ENCODE measurements at regions not wholly inside any gene's neighbourhood (a gene's known extent, or its start where the extent isn't known, plus 50 kb on each side); places are given as distances from the start of the nearest gene placed in this dataset.

- no peak overlapping the region for H3K4me3 ChIP-seq (ENCODE audit: extremely low read depth, insufficient read depth, low read length, poor library complexity, severe bottlenecking)
- H3K4me1 ChIP-seq (ENCODE audit: control insufficient read depth, insufficient read depth, low read length, poor library complexity, severe bottlenecking), result no peaks in the 10 kb centered on the region
- H3K27ac ChIP-seq (ENCODE audit: low read depth, low read length, severe bottlenecking), result no peak overlapping the region
- WGBS, 2 experiments (ENCODE audit: insufficient coverage in 2 of 2), result 79 to 85% methylated on average over 18 to 21 of the region's 22 CpGs
- H3K36me3 ChIP-seq (ENCODE audit: control insufficient read depth, insufficient read depth, low read length), result no peaks in the 10 kb centered on the region
- H3K9me3 ChIP-seq (ENCODE audit: control insufficient read depth, low read length), result no peaks in the 10 kb centered on the region
Observed at GRCh38 chr4:8740666-8741395, 130.8 kb downstream of the HMX1 start.

GRCh38 chr4:8739820-8740665 is 131.6 kb downstream of the HMX1 start:
- Histone ChIP-seq H3K4me3 (ENCODE audit: extremely low read depth, insufficient read depth, low read length, poor library complexity, severe bottlenecking) (no peak overlapping the region), H3K9me3 (ENCODE audit: control insufficient read depth, low read length) (no peaks in the 10 kb centered on the region), H3K36me3 (ENCODE audit: control insufficient read depth, insufficient read depth, low read length) (no peaks in the 10 kb centered on the region), H3K27ac (ENCODE audit: low read depth, low read length, severe bottlenecking) (no peak overlapping the region), H3K4me1 (ENCODE audit: control insufficient read depth, insufficient read depth, low read length, poor library complexity, severe bottlenecking) (no peaks in the 10 kb centered on the region)
- 83 to 84% methylated on average over 22 to 23 of the region's 23 CpGs for WGBS, 2 experiments (ENCODE audit: insufficient coverage in 2 of 2)

GRCh38 chr4:8739317-8739716 is 132.3 kb downstream of the HMX1 start:
- 92 to 97% methylated on average over 9 of the region's 11 CpGs for WGBS, 2 experiments (ENCODE audit: insufficient coverage in 2 of 2)
- H3K9me3 ChIP-seq (ENCODE audit: control insufficient read depth, low read length), result peaks cover 3% of the 10 kb centered on the region

DNA sequence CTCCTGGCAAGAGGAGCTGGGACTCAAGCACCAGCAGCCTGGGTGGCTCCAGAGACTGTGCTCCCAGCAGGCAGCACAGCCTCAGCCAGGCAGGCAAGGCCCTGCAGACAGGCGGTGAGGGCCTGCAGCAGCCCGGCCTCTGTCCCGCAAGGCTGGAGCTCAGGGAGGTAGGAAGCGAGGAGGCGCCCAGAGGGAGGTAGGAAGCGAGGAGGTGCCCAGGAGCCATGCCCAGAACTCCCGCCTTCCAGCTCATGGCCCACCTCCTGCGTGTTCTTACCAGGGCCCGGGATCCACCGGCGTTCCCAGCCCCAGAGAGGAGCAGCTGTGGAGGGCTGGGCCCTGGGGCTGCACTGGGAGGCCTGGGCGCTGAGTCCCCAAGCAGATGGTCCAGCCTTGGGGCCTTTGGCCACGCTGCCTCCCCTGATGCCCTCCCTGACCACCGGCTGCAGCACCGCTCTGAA is 133.1 kb downstream of the HMX1 start:
- H3K9me3 ChIP-seq (ENCODE audit: control insufficient read depth, low read length), result peaks cover 4% of the 10 kb centered on the region
- H3K27ac ChIP-seq (ENCODE audit: low read depth, low read length, severe bottlenecking), result no peak overlapping the region
- WGBS, 2 experiments (ENCODE audit: insufficient coverage in 2 of 2), result 91% methylated on average over 13 to 15 of the region's 15 CpGs

More at GRCh38 chr4:8739317-8739716, 132.3 kb downstream of the HMX1 start:
- Histone ChIP-seq H3K36me3 (ENCODE audit: control insufficient read depth, insufficient read depth, low read length) (no peaks in the 10 kb centered on the region), H3K4me3 (ENCODE audit: extremely low read depth, insufficient read depth, low read length, poor library complexity, severe bottlenecking) (no peak overlapping the region), H3K27ac (ENCODE audit: low read depth, low read length, severe bottlenecking) (no peak overlapping the region), H3K4me1 (ENCODE audit: control insufficient read depth, insufficient read depth, low read length, poor library complexity, severe bottlenecking) (no peaks in the 10 kb centered on the region)

GRCh38 chr4:8737601-8738279 is 133.9 kb downstream of the HMX1 start:
- WGBS, 2 experiments (ENCODE audit: insufficient coverage in 2 of 2), result 89 to 92% methylated on average over 20 of the region's 23 CpGs
- peaks cover 4% of the 10 kb centered on the region for H3K9me3 ChIP-seq (ENCODE audit: control insufficient read depth, low read length)
- H3K4me3 ChIP-seq (ENCODE audit: extremely low read depth, insufficient read depth, low read length, poor library complexity, severe bottlenecking), result no peak overlapping the region
- no peak overlapping the region for H3K27ac ChIP-seq (ENCODE audit: low read depth, low read length, severe bottlenecking)
- no peaks in the 10 kb centered on the region for H3K36me3 ChIP-seq (ENCODE audit: control insufficient read depth, insufficient read depth, low read length)
- no peaks in the 10 kb centered on the region for H3K4me1 ChIP-seq (ENCODE audit: control insufficient read depth, insufficient read depth, low read length, poor library complexity, severe bottlenecking)

More for the DNA sequence above, 133.1 kb downstream of the HMX1 start:
- Histone ChIP-seq H3K4me3 (ENCODE audit: extremely low read depth, insufficient read depth, low read length, poor library complexity, severe bottlenecking) (no peak overlapping the region), H3K36me3 (ENCODE audit: control insufficient read depth, insufficient read depth, low read length) (no peaks in the 10 kb centered on the region), H3K4me1 (ENCODE audit: control insufficient read depth, insufficient read depth, low read length, poor library complexity, severe bottlenecking) (no peaks in the 10 kb centered on the region)

DNA sequence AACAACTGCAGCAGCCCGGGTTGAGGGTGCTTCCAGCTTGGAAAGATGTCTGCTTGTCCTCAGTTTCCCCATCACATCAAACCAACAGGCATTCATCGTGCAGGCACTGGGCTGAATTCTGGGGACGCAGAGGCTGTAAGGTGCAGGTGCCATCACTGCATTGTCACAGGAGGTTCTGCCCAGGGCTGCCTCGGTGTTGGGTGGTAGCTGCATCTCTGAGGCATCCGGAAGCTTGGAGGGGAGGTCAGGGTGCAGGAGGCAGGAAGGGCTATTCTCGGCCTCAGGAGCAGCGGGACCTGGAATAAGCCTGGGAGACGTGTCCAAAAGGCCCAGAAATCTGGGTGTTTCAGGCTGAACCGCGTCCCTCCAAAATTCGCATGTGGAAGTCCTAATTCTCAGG is 134.6 kb downstream of the HMX1 start:
- Histone ChIP-seq H3K36me3 (ENCODE audit: control insufficient read depth, insufficient read depth, low read length) (no peaks in the 10 kb centered on the region), H3K9me3 (ENCODE audit: control insufficient read depth, low read length) (peaks cover 4% of the 10 kb centered on the region), H3K4me3 (ENCODE audit: extremely low read depth, insufficient read depth, low read length, poor library complexity, severe bottlenecking) (no peak overlapping the region), H3K27ac (ENCODE audit: low read depth, low read length, severe bottlenecking) (no peak overlapping the region), H3K4me1 (ENCODE audit: control insufficient read depth, insufficient read depth, low read length, poor library complexity, severe bottlenecking) (no peaks in the 10 kb centered on the region)
- 93 to 99% methylated on average over 7 to 11 of the region's 11 CpGs for WGBS, 2 experiments (ENCODE audit: insufficient coverage in 2 of 2)

DNA sequence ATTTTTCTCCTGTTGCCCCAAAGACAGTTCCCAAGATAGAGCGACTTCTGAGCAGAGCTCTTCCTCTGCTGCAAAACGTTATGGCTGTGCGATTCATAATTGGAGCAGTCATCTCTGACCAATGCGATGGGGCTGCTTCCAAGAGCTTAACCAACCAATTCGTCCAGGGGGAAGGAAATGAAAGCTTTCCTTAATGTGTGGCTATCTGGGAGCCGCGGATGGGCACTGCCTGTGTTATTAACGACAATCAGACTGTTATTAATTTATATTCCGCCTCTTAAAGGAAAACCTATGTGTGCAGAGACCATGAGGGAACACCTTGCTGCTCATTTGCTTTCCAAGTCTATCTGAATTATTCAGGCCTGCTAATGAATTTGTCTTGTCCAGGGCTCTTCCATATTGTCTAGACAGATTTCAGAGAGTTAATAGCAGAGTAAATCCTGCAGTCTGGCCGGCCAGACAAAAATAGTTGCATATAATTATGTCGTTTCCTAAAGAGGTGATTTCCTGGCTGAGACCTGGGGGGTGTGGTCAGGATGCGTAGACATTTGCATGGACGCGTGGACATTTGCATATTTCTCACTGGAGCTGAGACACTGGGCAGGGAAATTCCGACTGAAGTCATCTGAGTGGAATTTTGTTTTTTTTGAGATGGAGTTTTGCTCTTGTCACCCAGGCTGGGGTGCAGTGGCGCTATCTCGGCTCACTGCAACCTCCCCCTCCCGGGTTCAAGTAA is 135.4 kb downstream of the HMX1 start:
- peaks cover 4% of the 10 kb centered on the region for H3K9me3 ChIP-seq (ENCODE audit: control insufficient read depth, low read length)
- no peak overlapping the region for H3K27ac ChIP-seq (ENCODE audit: low read depth, low read length, severe bottlenecking)
- no peak overlapping the region for H3K4me3 ChIP-seq (ENCODE audit: extremely low read depth, insufficient read depth, low read length, poor library complexity, severe bottlenecking)
- WGBS, 2 experiments (ENCODE audit: insufficient coverage in 2 of 2), result 82 to 87% methylated on average over 13 to 14 of the region's 18 CpGs
- no peaks in the 10 kb centered on the region for H3K36me3 ChIP-seq (ENCODE audit: control insufficient read depth, insufficient read depth, low read length)
- H3K4me1 ChIP-seq (ENCODE audit: control insufficient read depth, insufficient read depth, low read length, poor library complexity, severe bottlenecking), result no peaks in the 10 kb centered on the region

GRCh38 chr4:8735236-8736089 is 136.2 kb downstream of the HMX1 start:
- H3K36me3 ChIP-seq (ENCODE audit: control insufficient read depth, insufficient read depth, low read length), result no peaks in the 10 kb centered on the region

DNA sequence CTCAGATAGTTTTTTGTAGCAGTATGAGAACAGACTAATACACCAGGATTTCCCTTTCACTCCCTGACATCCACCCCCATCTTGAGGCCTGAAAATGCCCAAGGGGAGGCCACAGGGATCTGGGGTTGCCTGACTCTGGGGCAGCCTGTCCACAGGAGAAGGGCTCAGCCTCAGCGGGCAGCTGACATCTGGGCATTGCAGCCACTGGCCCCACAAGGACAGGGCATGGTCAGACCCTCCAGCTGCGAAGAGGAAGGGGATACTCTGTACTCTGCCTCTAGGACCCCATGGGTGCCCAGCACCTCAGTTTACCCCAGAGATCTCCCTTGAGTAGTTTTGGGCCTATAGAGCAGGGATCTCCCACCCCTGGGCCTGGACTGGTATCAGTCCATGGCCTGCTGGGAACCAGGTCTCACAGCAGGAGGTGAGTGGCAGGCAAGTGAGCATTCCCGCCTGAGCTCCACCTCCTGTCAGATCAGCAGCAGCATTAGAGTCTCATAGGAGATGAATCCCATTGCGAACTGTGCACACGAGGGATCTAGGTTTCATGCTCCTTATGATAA is 138.9 kb downstream of the HMX1 start:
- Histone ChIP-seq H3K4me1 (ENCODE audit: control insufficient read depth, insufficient read depth, low read length, poor library complexity, severe bottlenecking) (no peaks in the 10 kb centered on the region), H3K27ac (ENCODE audit: low read depth, low read length, severe bottlenecking) (no peak overlapping the region), H3K4me3 (ENCODE audit: extremely low read depth, insufficient read depth, low read length, poor library complexity, severe bottlenecking) (no peak overlapping the region), H3K9me3 (ENCODE audit: control insufficient read depth, low read length) (peaks cover 4% of the 10 kb centered on the region), H3K36me3 (ENCODE audit: control insufficient read depth, insufficient read depth, low read length) (no peaks in the 10 kb centered on the region)
- WGBS, 2 experiments (ENCODE audit: insufficient coverage in 2 of 2), result 86 to 94% methylated on average over 3 to 4 of the region's 5 CpGs

More at GRCh38 chr4:8735236-8736089, 136.2 kb downstream of the HMX1 start:
- Histone ChIP-seq H3K27ac (ENCODE audit: low read depth, low read length, severe bottlenecking) (no peak overlapping the region), H3K9me3 (ENCODE audit: control insufficient read depth, low read length) (peaks cover 4% of the 10 kb centered on the region), H3K4me1 (ENCODE audit: control insufficient read depth, insufficient read depth, low read length, poor library complexity, severe bottlenecking) (no peaks in the 10 kb centered on the region), H3K4me3 (ENCODE audit: extremely low read depth, insufficient read depth, low read length, poor library complexity, severe bottlenecking) (no peak overlapping the region)
- 72 to 84% methylated on average over 7 to 12 of the region's 14 CpGs for WGBS, 2 experiments (ENCODE audit: insufficient coverage in 2 of 2)
